SJSA1 (cell line): ENCODE measurements at regions not wholly inside any gene's neighbourhood (a gene's known extent, or its start where the extent isn't known, plus 50 kb on each side); places are given as distances from the start of the nearest gene placed in this dataset.
A peak's percentile ranks its signal among the peaks of the same experiment; 100 is the strongest.

ENCODE experiments used
- DNase-seq, 2 experiments: peaks; one replicate each; pipeline ENCODE4 v3.0.0-alpha.2; 2015 to 2020; ENCODE audit warnings: low spot score in 2 of 2, low read depth in 1 of 2
- H3K27ac ChIP-seq: fragments of 250-450 bp; sonication (Bioruptor Pico); 2 replicates; pipeline ENCODE4 v1.5.1; 2020; ENCODE audit warnings: mild to moderate bottlenecking, moderate library complexity
- H3K27me3 ChIP-seq: fragments of 250-450 bp; sonication (Bioruptor Pico); replicated peaks from 2 replicates; pipeline ENCODE4 v1.5.1; 2020; ENCODE audit warnings: mild to moderate bottlenecking, moderate library complexity
- H3K36me3 ChIP-seq: fragments of 250-450 bp; sonication (Bioruptor Pico); 2 replicates; pipeline ENCODE4 v1.5.1; 2020; ENCODE audit warnings: mild to moderate bottlenecking
- H3K4me1 ChIP-seq: fragments of 250-450 bp; sonication (Bioruptor Pico); replicated peaks from 2 replicates; pipeline ENCODE4 v1.6.1; 2021; ENCODE audit warnings: mild to moderate bottlenecking
- H3K4me3 ChIP-seq: fragments of 250-450 bp; sonication (Bioruptor Pico); 2 replicates; pipeline ENCODE4 v1.5.1; 2020; ENCODE audit warnings: mild to moderate bottlenecking
- H3K9me3 ChIP-seq: fragments of 250-450 bp; sonication (Bioruptor Pico); replicated peaks from 2 replicates; pipeline ENCODE4 v1.5.1; 2020; ENCODE audit warnings: mild to moderate bottlenecking

DNA sequence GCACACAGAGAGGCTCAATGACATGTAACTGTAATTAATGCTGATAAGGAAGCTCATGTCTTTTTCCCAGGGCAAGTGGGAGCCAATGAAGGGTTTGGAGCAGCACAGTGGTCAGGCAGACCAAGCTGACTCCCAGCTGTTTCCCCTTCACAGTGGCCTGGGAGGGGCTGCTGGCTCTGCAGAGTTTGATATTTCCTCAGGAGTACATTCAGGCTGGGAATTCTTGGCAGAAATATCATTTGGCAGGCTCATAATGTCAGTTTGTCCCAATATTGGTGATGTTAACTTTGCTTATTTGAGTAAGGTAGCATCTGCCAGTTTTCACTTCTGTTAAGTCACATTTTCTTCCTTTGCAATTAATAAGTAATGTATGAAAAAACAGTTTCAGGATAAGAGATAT is 247.0 kb downstream of the EMP1 start:
- Histone ChIP-seq H3K27ac (no peak overlapping the region), H3K4me3 (no peak overlapping the region), H3K9me3 (no peaks in the 10 kb centered on the region), H3K36me3 (no peaks in the 10 kb centered on the region), H3K27me3 (no peaks in the 10 kb centered on the region), H3K4me1 (no peaks in the 10 kb centered on the region)
- DNase-seq: no peak

GRCh38 chr12:13443028-13443427 is 246.5 kb downstream of the EMP1 start:
- H3K4me3 ChIP-seq: no peak overlapping the region
- H3K27me3 ChIP-seq: no peaks in the 10 kb centered on the region
- H3K27ac ChIP-seq: no peak overlapping the region
- DNase-seq: no peak
- no peaks in the 10 kb centered on the region for H3K9me3 ChIP-seq
- no peaks in the 10 kb centered on the region for H3K4me1 ChIP-seq
- H3K36me3 ChIP-seq: no peaks in the 10 kb centered on the region

DNA sequence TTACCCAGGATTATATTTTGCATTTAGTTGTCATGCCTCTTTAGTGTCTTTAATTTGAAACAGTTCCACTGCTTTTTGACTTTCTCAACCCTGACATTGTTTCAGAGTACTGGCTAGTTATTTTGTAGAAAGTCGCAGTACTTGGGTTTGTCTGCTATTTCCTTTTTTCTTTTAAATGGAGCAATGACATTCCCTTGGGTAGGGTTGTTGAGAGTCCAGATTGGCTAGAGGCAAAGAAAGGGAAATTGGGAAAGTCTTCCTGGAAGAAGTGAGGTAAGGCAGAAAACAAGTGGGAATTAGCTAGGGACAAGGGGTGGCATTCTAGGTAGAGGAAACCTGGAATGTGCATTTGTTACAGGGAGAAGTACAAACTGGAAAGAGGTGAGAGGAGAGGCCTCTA is 245.9 kb downstream of the EMP1 start:
- H3K4me3 ChIP-seq: no peak overlapping the region
- DNase-seq: no peak
- H3K36me3 ChIP-seq: no peaks in the 10 kb centered on the region
- H3K4me1 ChIP-seq: no peaks in the 10 kb centered on the region
- H3K9me3 ChIP-seq: no peaks in the 10 kb centered on the region
- H3K27ac ChIP-seq: no peak overlapping the region
- no peaks in the 10 kb centered on the region for H3K27me3 ChIP-seq

GRCh38 chr12:13440844-13441243 is 244.3 kb downstream of the EMP1 start:
- no peaks in the 10 kb centered on the region for H3K27me3 ChIP-seq
- no peaks in the 10 kb centered on the region for H3K4me1 ChIP-seq

DNA sequence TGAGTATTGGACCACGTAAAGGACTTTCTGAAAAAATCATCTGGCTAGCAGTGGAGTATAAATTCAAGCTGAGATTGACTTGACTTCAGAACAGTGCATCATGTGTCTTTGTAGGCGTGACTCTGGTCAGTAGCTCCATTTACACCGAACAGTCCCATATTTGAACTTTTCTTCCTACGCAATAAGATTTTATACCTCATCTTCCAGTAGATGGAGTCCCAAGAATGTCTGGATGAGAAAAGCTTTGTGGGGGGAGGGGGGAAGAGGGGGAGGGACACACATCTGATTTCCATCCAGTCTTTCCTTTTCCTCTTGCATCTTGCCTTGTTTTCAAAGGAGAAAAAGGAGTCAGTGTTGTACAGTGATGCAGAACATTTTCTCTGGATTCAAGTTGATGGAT is 241.0 kb downstream of the EMP1 start:
- no peaks in the 10 kb centered on the region for H3K27me3 ChIP-seq
- no peaks in the 10 kb centered on the region for H3K4me1 ChIP-seq
- H3K36me3 ChIP-seq: no peaks in the 10 kb centered on the region
- no peak overlapping the region for H3K27ac ChIP-seq
- no peak for DNase-seq
- H3K9me3 ChIP-seq: no peaks in the 10 kb centered on the region
- H3K4me3 ChIP-seq: no peak overlapping the region

More at GRCh38 chr12:13440844-13441243, 244.3 kb downstream of the EMP1 start:
- H3K9me3 ChIP-seq: no peaks in the 10 kb centered on the region
- DNase-seq: no peak
- no peak overlapping the region for H3K4me3 ChIP-seq
- no peaks in the 10 kb centered on the region for H3K36me3 ChIP-seq
- no peak overlapping the region for H3K27ac ChIP-seq

DNA sequence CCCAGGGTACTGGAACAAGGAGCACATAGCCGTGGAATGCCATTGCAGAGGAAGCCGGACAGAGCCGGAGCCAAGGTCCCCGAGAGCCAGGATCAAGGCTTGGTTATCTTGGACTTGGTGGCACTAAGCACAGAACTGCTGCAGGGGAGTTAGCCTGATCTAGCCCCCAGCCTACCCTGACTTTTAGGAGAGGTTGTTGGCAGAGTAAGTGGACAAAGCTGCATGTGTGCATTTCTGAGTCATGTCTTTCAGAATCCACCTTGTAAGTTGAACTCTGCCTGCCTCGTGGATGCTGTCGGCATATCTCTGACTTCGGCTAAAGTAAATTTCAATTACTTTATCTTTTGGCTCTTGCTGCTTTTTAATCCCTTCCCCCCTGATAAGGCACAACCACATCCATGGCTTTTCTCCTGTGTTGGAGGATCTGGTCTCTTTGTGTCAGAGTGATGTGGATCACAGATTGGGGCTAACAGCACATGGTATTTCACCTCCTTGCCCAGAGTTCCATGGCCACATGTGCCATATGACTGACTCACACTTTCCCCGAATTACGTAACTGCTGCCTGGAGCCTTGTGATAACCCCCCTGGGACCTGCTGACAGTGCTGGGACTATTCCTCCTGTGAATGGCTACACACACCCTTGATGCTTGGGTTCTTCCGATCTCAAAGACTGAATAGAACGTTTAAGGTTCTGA is 240.3 kb downstream of the EMP1 start:
- H3K27ac ChIP-seq: no peak overlapping the region
- no peaks in the 10 kb centered on the region for H3K4me1 ChIP-seq
- no peaks in the 10 kb centered on the region for H3K27me3 ChIP-seq
- DNase-seq: no peak
- no peaks in the 10 kb centered on the region for H3K36me3 ChIP-seq
- H3K4me3 ChIP-seq: no peak overlapping the region
- H3K9me3 ChIP-seq: no peaks in the 10 kb centered on the region

DNA sequence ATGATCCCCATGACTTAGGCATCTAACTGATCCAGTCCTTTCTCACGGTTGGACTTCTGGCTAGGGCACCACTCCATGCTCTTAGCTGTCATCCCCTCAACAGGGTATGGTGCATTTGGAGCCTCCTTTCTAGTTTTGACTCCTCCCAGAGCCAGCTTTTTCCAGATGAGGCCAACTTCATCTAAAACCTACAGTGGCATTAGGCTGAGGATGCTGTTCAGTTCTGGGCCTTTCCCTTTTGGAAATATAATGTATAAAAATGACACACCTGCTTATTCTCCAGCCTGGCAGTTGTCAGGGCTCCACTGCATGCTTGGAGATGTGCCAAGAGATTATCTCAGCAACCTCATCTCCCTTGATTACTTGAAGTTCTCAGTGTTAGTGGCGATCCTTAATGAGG is 239.7 kb downstream of the EMP1 start:
- no peak overlapping the region for H3K4me3 ChIP-seq
- no peaks in the 10 kb centered on the region for H3K27me3 ChIP-seq
- H3K27ac ChIP-seq: no peak overlapping the region
- no peaks in the 10 kb centered on the region for H3K9me3 ChIP-seq
- no peaks in the 10 kb centered on the region for H3K4me1 ChIP-seq
- no peaks in the 10 kb centered on the region for H3K36me3 ChIP-seq
- no peak for DNase-seq

DNA sequence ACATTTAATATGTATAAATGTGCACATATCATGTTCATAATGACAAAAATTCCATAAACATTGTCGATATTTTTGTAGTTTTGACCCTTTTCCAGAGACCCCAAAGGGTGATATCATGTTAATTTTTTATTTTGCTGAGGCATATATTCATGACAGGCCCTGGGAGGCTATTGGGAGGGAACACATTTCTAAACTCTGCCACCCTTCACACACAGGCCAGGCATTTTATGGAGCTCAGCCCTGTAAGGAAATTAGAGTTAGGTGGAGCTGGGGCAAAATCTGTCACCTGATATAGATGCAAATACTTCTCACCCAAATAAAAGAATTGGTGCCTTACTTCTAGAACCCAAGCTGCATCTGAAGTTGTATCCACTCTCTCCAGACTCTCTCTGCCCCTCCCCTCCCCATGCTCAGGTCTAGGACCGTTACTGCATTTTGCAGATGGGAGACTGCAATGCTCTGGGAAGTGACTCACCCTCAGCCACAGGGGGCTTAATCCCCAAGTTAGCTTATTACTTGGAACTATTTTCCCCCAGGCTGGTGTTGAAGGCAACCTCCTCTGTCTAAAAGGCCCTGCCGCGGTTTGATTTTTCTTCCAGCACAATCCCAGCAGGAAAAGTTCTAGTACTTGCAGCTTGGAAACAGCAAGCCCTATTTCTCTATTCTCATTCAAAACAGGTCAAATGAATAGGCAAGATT is 238.9 kb downstream of the EMP1 start:
- no peaks in the 10 kb centered on the region for H3K36me3 ChIP-seq

GRCh38 chr12:13433768-13434167 is 237.2 kb downstream of the EMP1 start:
- no peaks in the 10 kb centered on the region for H3K27me3 ChIP-seq
- DNase-seq: no peak
- no peaks in the 10 kb centered on the region for H3K9me3 ChIP-seq
- H3K36me3 ChIP-seq: no peaks in the 10 kb centered on the region
- H3K27ac ChIP-seq: no peak overlapping the region
- H3K4me1 ChIP-seq: no peaks in the 10 kb centered on the region
- no peak overlapping the region for H3K4me3 ChIP-seq

More for the DNA sequence above, 238.9 kb downstream of the EMP1 start:
- Histone ChIP-seq H3K27ac (no peak overlapping the region), H3K4me3 (no peak overlapping the region), H3K9me3 (no peaks in the 10 kb centered on the region), H3K4me1 (no peaks in the 10 kb centered on the region), H3K27me3 (no peaks in the 10 kb centered on the region)
- DNase-seq: no peak

DNA sequence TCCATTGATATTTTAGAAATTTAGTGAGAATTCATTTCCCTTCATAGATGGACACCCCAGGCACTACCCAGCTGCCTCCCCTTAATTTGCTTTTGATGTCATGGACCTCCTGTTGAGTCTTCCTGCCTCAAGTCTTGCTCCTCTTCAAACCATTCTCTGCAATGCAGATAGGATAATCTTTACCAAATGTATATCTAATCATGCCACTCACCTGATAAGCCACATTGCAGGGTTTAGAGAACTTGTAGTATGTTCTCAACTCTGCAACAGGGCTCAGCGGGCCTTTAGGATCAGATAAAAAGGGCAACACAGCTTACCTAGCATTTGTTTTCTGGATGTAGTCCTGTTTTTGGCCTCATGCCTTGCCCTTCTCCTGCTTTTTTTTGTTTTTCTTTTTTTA is 234.5 kb downstream of the EMP1 start:
- Histone ChIP-seq H3K27ac (no peak overlapping the region), H3K4me1 (peaks cover 7% of the 10 kb centered on the region), H3K9me3 (no peaks in the 10 kb centered on the region), H3K27me3 (no peaks in the 10 kb centered on the region), H3K36me3 (no peaks in the 10 kb centered on the region), H3K4me3 (no peak overlapping the region)
- no peak for DNase-seq

DNA sequence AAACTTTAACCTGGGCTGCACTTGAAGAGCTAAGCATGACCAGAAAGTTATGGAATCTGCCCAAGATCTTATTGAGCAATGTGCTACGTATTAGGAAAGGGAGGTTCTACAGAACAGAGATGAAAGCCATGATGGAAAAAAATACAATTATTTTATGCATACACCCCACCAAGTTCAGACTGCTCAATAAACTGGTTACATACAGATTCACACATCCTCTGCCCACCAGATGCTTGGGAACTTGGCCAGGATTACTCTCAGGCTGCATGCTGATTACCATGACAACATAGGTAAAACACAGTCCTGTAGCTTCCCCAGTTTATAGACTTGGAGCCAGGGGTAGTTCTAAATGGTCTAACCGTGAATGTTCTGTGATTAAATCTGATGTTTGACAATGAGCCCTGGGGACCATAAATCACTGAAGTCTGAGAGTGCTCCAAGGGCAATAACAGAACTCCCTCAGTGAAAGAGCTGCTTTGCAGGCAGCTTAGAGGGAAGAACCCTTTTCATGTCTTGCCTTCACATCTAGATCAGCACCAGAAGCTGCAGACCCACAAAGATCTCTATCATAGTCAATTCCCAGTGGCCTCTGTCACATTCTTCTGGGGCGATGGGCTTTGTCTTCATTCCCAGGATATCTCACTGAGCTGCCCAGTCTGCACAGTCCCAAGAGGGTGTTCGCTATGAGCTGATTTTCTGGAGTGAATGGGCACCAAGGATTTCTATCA is 232.2 kb downstream of the EMP1 start:
- no peak for DNase-seq
- H3K4me1 ChIP-seq: peaks cover 19% of the 10 kb centered on the region
- H3K27ac ChIP-seq: no peak overlapping the region
- H3K36me3 ChIP-seq: no peaks in the 10 kb centered on the region
- H3K27me3 ChIP-seq: no peaks in the 10 kb centered on the region
- H3K4me3 ChIP-seq: no peak overlapping the region
- no peaks in the 10 kb centered on the region for H3K9me3 ChIP-seq

GRCh38 chr12:13425766-13426165 is 229.2 kb downstream of the EMP1 start:
- peak; percentile 58 to 79 for DNase-seq
- Histone ChIP-seq H3K4me1 (peaks cover 19% of the 10 kb centered on the region), H3K9me3 (no peaks in the 10 kb centered on the region), H3K36me3 (no peaks in the 10 kb centered on the region), H3K27ac (peak overlapping the region; percentile 80), H3K27me3 (no peaks in the 10 kb centered on the region), H3K4me3 (no peak overlapping the region)

- H3K27ac ChIP-seq: no peak overlapping the region
- H3K4me3 ChIP-seq: no peak overlapping the region
- H3K36me3 ChIP-seq: no peaks in the 10 kb centered on the region
- DNase-seq: no peak
- peaks cover 19% of the 10 kb centered on the region for H3K4me1 ChIP-seq
- H3K27me3 ChIP-seq: no peaks in the 10 kb centered on the region
- no peaks in the 10 kb centered on the region for H3K9me3 ChIP-seq
Observed at GRCh38 chr12:13422291-13422690, 225.8 kb downstream of the EMP1 start.

GRCh38 chr12:13417516-13417915 is 221.0 kb downstream of the EMP1 start:
- Histone ChIP-seq H3K9me3 (no peaks in the 10 kb centered on the region), H3K27me3 (no peaks in the 10 kb centered on the region), H3K27ac (no peak overlapping the region), H3K4me3 (no peak overlapping the region), H3K4me1 (no peaks in the 10 kb centered on the region), H3K36me3 (no peaks in the 10 kb centered on the region)
- no peak for DNase-seq
